Calu3 (cell line): ENCODE measurements at regions not wholly inside any gene's neighbourhood (a gene's known extent, or its start where the extent isn't known, plus 50 kb on each side); places are given as distances from the start of the nearest gene placed in this dataset.

Experiments used
- BruUV-seq: library from RNA; stranded (reverse); fragments of 400-500 nt; replicated peaks from 2 replicates; lab custom pipeline; 2021; lab: Mats Ljungman, UMichigan
- CTCF ChIA-PET: fragments of 300-600 bp; sonication (Branson Sonifier 250); formaldehyde crosslinking; loops from one replicate; lab custom pipeline; 2022; ENCODE audit warnings: antibody characterized with exemption; lab: Charles Lee
- DNase-seq: peaks from one replicate; pipeline ENCODE4 v3.0.0; 2022
- H3K27ac Mint-ChIP-seq: one replicate; pipeline ENCODE4 v1.8.0; 2022; ENCODE audit warnings: mixed read lengths; ENCODE audit not compliant: unreplicated experiment
- H3K27me3 Mint-ChIP-seq: one replicate; pipeline ENCODE4 v1.8.0; 2022; ENCODE audit warnings: mixed read lengths; ENCODE audit not compliant: unreplicated experiment
- H3K36me3 Mint-ChIP-seq: one replicate; pipeline ENCODE4 v1.8.0; 2022; ENCODE audit warnings: mild to moderate bottlenecking, moderate library complexity, mixed read lengths; ENCODE audit not compliant: insufficient read depth, unreplicated experiment
- H3K4me1 Mint-ChIP-seq: one replicate; pipeline ENCODE4 v1.8.0; 2022; ENCODE audit warnings: mild to moderate bottlenecking, low read depth, mixed read lengths; ENCODE audit not compliant: unreplicated experiment
- H3K4me3 Mint-ChIP-seq: one replicate; pipeline ENCODE4 v1.8.0; 2022; ENCODE audit warnings: mild to moderate bottlenecking, low read depth, moderate library complexity, mixed read lengths; ENCODE audit not compliant: unreplicated experiment
- H3K9me3 Mint-ChIP-seq: one replicate; pipeline ENCODE4 v1.8.0; 2022; ENCODE audit warnings: low read depth, mixed read lengths; ENCODE audit not compliant: unreplicated experiment
- intact Hi-C: fragments of 100-400 bp; cut with micrococcal nuclease; formaldehyde crosslinking; loops from one replicate; pipeline ENCODE4 v1.10.0; 2022; ENCODE audit not compliant: unreplicated experiment
- TF ChIP-seq, protein P1 (sequence below): fragments of 200-600 bp; IDR thresholded peaks from one replicate; pipeline ENCODE4 v1.8.0; 2022; ENCODE audit warnings: antibody characterized with exemption; ENCODE audit not compliant: unreplicated experiment

- BruUV-seq: no TSS peak
- Mint-ChIP-seq H3K4me3 (no peak overlapping the region), H3K4me1 (no peaks in the 10 kb centered on the region), H3K27ac (no peak overlapping the region), H3K36me3 (no peaks in the 10 kb centered on the region), H3K9me3 (no peaks in the 10 kb centered on the region), H3K27me3 (no peaks in the 10 kb centered on the region)
- CTCF ChIA-PET: no interaction called here
- TF ChIP-seq, protein P1, sequence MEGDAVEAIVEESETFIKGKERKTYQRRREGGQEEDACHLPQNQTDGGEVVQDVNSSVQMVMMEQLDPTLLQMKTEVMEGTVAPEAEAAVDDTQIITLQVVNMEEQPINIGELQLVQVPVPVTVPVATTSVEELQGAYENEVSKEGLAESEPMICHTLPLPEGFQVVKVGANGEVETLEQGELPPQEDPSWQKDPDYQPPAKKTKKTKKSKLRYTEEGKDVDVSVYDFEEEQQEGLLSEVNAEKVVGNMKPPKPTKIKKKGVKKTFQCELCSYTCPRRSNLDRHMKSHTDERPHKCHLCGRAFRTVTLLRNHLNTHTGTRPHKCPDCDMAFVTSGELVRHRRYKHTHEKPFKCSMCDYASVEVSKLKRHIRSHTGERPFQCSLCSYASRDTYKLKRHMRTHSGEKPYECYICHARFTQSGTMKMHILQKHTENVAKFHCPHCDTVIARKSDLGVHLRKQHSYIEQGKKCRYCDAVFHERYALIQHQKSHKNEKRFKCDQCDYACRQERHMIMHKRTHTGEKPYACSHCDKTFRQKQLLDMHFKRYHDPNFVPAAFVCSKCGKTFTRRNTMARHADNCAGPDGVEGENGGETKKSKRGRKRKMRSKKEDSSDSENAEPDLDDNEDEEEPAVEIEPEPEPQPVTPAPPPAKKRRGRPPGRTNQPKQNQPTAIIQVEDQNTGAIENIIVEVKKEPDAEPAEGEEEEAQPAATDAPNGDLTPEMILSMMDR: no peak
- no peak for DNase-seq
- intact Hi-C loops: no loop called here
These were observed 402.5 kb downstream of the TMEM135 start for GRCh38 chr11:87440076-87440770.

DNA sequence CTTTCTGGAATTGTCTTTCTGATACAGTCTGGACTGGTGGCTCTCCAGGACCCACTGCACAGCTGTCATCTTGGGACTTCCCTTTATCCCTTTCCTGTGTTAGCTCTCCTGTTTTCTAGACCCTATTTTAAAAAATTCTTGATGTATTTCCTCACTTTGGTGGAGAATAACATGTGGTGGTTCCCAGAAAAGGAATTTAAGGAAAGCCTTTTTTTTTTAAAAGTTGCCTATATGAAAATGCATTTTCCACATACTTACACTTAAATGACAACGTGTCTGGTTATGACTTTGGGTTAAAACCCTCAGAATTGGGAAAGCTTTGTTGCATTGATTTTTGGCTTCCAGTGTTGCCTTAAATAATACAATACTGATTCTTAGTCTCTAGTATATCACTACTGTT is 400.7 kb downstream of the TMEM135 start:
- no TSS peak for BruUV-seq
- H3K4me1 Mint-ChIP-seq: no peaks in the 10 kb centered on the region
- H3K36me3 Mint-ChIP-seq: no peaks in the 10 kb centered on the region
- no peak overlapping the region for H3K27ac Mint-ChIP-seq
- no peak overlapping the region for H3K4me3 Mint-ChIP-seq
- intact Hi-C loops: no loop called here
- no peaks in the 10 kb centered on the region for H3K27me3 Mint-ChIP-seq
- H3K9me3 Mint-ChIP-seq: no peaks in the 10 kb centered on the region
- no peak for DNase-seq
- TF ChIP-seq, protein P1: no peak
- CTCF ChIA-PET: no interaction called here

GRCh38 chr11:87437844-87438223 is 400.1 kb downstream of the TMEM135 start:
- CTCF ChIA-PET: no interaction called here
- no TSS peak for BruUV-seq
- DNase-seq: no peak
- no peaks in the 10 kb centered on the region for H3K9me3 Mint-ChIP-seq
- intact Hi-C loops: no loop called here
- TF ChIP-seq, protein P1: no peak
- H3K4me1 Mint-ChIP-seq: no peaks in the 10 kb centered on the region
- H3K27ac Mint-ChIP-seq: no peak overlapping the region
- H3K36me3 Mint-ChIP-seq: no peaks in the 10 kb centered on the region
- no peak overlapping the region for H3K4me3 Mint-ChIP-seq
- no peaks in the 10 kb centered on the region for H3K27me3 Mint-ChIP-seq

DNA sequence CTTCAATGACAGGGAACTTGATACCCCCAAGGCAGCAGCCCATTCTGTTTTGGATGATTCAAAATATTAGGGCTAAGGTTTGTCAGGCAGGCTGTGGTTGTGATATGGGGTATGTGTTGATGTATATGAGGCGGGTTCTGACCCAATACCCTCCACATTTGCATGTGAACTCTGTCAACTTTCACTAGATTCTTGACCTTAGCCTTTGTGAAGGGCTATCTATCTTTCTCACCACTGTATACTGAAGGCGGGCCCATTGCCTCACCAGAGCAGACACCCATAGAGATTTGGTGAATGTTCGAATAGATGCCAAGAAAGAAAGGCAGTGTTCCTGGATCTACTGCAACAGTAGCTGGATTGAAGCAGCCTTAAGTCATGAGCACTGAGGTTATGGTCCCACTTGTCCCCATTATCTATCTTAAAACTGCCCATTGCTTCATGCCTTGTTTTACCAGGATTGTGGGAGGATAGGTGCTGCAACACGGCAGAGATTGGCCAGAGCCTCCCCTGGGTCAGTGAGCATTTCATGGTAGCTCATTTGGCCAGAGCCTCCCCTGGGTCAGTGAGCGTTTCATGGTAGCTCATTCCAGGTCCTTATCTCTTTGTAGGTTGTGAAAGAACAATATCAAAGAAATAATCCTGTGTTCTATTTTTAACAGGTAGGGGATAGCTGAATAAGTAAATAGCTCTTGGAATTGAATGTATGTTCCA is 399.6 kb downstream of the TMEM135 start:
- H3K27me3 Mint-ChIP-seq: no peaks in the 10 kb centered on the region
- H3K36me3 Mint-ChIP-seq: no peaks in the 10 kb centered on the region
- H3K27ac Mint-ChIP-seq: no peak overlapping the region
- intact Hi-C loops: no loop called here
- H3K4me1 Mint-ChIP-seq: no peaks in the 10 kb centered on the region
- DNase-seq: no peak
- CTCF ChIA-PET: no interaction called here
- no TSS peak for BruUV-seq
- TF ChIP-seq, protein P1: no peak
- H3K4me3 Mint-ChIP-seq: no peak overlapping the region
- no peaks in the 10 kb centered on the region for H3K9me3 Mint-ChIP-seq
